ENCODE measurements at regions not wholly inside any gene's neighbourhood (a gene's known extent, or its start where the extent isn't known, plus 50 kb on each side); places are given as distances from the start of the nearest gene placed in this dataset.

- Histone ChIP-seq H3K27ac (ENCODE audit: extremely low read depth, low read depth, low read length) (no peak overlapping the region), H3K4me2 (ENCODE audit: insufficient read depth, low read length) (no peak overlapping the region), H3K4me1 (replicated peaks in 1 of 2; ENCODE audit: control insufficient read depth in 2 of 2, insufficient read depth in 2 of 2, low read length in 2 of 2) (no peaks in the 10 kb centered on the region), H3K36me3 (ENCODE audit: control insufficient read depth, insufficient read depth, low read length) (no peaks in the 10 kb centered on the region), H3K79me2 (ENCODE audit: control insufficient read depth, insufficient read depth, low read length) (no peaks in the 10 kb centered on the region), H3K27me3 (ENCODE audit: control insufficient read depth in 2 of 2, insufficient read depth in 2 of 2, low read length in 2 of 2) (peaks cover 0 to 18% of the 10 kb centered on the region in 2 experiments; a peak in 3 of 5 replicates), H3K4me3 (no peak overlapping the region), H3K9me3 (replicated peaks; ENCODE audit: control insufficient read depth, insufficient read depth, low read depth, low read length) (no peaks in the 10 kb centered on the region; the same call in none of the 2 replicates), H3K9ac (ENCODE audit: insufficient read depth in 1 of 2, low read depth in 2 of 2, low read length in 2 of 2) (no peak overlapping the region), H4K20me1 (replicated peaks; ENCODE audit: control insufficient read depth, insufficient read depth, low read length) (no peaks in the 10 kb centered on the region), H2AFZ (ENCODE audit: low read depth, low read length) (no peak overlapping the region), H3K9me1 (ENCODE audit: control insufficient read depth, insufficient read depth, low read length) (no peaks in the 10 kb centered on the region)
- no TSS peak for BruUV-seq (replicated peaks)
- no peak for DNase-seq (ENCODE audit: extremely low read depth in 1 of 4, low spot score in 3 of 4)
- in situ Hi-C loops (cut with MboI) = no loop called here
- intact Hi-C loops (cut with micrococcal nuclease) = no loop called here
- no peak for FAIRE-seq
- CTCF ChIA-PET (ENCODE audit: low intra/inter-chr PET ratio) = no interaction called here
- 3% methylated on average over 20 of the region's 20 CpGs for WGBS (ENCODE audit: insufficient coverage, low coverage, missing lambda C conversion rate)
- POLR2A ChIA-PET = no interaction called here
- ATAC-seq = no peak; the same call in 2 of the 3 replicates
- TF ChIP-seq, protein P1, sequence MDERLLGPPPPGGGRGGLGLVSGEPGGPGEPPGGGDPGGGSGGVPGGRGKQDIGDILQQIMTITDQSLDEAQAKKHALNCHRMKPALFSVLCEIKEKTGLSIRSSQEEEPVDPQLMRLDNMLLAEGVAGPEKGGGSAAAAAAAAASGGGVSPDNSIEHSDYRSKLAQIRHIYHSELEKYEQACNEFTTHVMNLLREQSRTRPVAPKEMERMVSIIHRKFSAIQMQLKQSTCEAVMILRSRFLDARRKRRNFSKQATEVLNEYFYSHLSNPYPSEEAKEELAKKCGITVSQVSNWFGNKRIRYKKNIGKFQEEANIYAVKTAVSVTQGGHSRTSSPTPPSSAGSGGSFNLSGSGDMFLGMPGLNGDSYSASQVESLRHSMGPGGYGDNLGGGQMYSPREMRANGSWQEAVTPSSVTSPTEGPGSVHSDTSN (CRISPR knock-in tag; IDR thresholded peaks at IDR 0.05; ENCODE audit: low read depth) = no peak
- TF ChIP-seq, protein P1 (tag; conservative IDR thresholded peaks at IDR 0.05; ENCODE audit: low read depth) = no peak
- TF ChIP-seq, protein P2, sequence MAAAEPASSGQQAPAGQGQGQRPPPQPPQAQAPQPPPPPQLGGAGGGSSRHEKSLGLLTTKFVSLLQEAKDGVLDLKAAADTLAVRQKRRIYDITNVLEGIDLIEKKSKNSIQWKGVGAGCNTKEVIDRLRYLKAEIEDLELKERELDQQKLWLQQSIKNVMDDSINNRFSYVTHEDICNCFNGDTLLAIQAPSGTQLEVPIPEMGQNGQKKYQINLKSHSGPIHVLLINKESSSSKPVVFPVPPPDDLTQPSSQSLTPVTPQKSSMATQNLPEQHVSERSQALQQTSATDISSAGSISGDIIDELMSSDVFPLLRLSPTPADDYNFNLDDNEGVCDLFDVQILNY (CRISPR knock-in tag; IDR thresholded peaks at IDR 0.05) = no peak
- TF ChIP-seq MGA (IDR thresholded peaks at IDR 0.05) (no peak), MAFG (tag; conservative IDR thresholded peaks at IDR 0.05) (0 out of 2 replicates have a peak, but pooled peaks have one; percentile 42), PRMT5 (CRISPR knock-in tag; IDR thresholded peaks at IDR 0.05) (no peak), ZNF316 (IDR thresholded peaks at IDR 0.05) (0 out of 2 replicates have a peak, but pooled peaks have one; percentile 3)
These were observed 238.4 kb upstream of the AFDN start for GRCh38 chr6:167588181-167588919.
